ENCODE measurements at regions not wholly inside any gene's neighbourhood (a gene's known extent, or its start where the extent isn't known, plus 50 kb on each side); places are given as distances from the start of the nearest gene placed in this dataset.

DNA sequence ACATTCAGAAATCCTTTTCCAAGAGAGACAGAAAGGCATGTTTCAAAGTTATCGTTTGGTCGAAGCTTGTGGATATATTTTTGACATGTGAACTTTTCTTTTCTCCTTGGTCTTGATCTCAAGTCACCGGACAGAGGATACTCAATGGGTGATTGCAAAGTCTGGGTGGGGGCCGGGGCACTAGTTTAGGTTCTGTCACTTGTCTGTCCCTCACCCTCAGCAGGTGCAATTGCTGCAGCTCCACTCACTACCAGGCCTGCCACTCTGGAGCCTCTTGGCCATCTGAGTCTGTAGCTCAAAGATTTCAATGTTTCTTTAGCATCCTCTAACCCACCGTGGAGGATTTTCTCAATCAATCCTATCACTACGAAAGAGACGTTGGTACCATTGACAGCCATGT is 246.0 kb upstream of the C1orf174 start:
- no peak for TF ChIP-seq CTCF (IDR thresholded peaks at IDR 0.05)
- Histone ChIP-seq H3K36me3 (no peaks in the 10 kb centered on the region), H3K9me3 (no peaks in the 10 kb centered on the region), H3K4me1 (ENCODE audit: control insufficient read depth in 1 of 2, insufficient read depth in 1 of 2, low read depth in 1 of 2, low read length in 1 of 2) (no peaks in the 10 kb centered on the region), H3K27me3 (no peaks in the 10 kb centered on the region), H3K27ac (no peak overlapping the region), H3K4me3 (ENCODE audit: low read depth in 1 of 2, low read length in 1 of 2) (no peak overlapping the region)

DNA sequence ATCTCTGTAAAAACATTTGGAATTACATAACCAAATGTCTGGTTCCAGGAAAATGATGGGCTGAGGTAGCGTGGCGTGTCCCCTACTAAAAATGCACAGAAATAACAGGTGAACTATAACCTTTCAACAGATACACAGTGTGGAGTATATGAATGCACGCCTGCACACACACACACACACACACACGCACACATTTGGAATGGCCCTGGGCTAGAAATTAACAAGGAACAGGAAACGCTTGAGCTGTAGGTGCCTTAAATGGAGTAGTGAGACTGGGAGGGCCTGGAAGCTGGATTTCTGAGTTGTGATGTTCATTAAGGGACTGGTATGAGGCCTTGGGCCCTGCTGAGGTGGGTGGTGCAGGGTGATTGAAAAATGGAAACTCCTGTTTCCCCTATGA is 246.5 kb upstream of the C1orf174 start:
- H3K27ac ChIP-seq = no peak overlapping the region
- H3K9me3 ChIP-seq = no peaks in the 10 kb centered on the region
- H3K4me3 ChIP-seq (ENCODE audit: low read depth in 1 of 2, low read length in 1 of 2) = no peak overlapping the region
- TF ChIP-seq CTCF (IDR thresholded peaks at IDR 0.05) = no peak
- H3K36me3 ChIP-seq = no peaks in the 10 kb centered on the region
- H3K4me1 ChIP-seq (ENCODE audit: control insufficient read depth in 1 of 2, insufficient read depth in 1 of 2, low read depth in 1 of 2, low read length in 1 of 2) = no peaks in the 10 kb centered on the region
- H3K27me3 ChIP-seq = no peaks in the 10 kb centered on the region

DNA sequence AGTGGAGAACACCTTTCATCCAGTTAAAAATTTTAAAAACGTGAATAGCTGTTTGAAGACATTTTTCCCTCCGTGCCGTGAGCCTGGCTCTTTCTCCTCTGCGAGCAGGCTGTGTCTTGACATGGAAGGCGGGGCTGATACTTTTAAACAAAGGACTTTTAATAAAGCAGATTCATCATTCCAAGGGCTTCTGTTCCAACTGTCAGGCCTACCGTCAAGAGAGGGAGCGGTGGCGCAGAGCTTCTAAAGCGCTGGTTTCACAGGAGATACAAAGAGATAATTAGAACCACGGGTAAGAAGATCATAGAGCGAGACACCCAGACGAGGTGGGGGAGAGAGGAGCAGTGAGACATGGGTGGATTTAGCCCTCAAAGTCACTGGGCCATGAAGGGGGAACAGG is 247.4 kb upstream of the C1orf174 start:
- H3K9me3 ChIP-seq = no peaks in the 10 kb centered on the region
- no peaks in the 10 kb centered on the region for H3K36me3 ChIP-seq
- no peak overlapping the region for H3K27ac ChIP-seq
- no peak for TF ChIP-seq CTCF (IDR thresholded peaks at IDR 0.05)
- no peaks in the 10 kb centered on the region for H3K4me1 ChIP-seq (ENCODE audit: control insufficient read depth in 1 of 2, insufficient read depth in 1 of 2, low read depth in 1 of 2, low read length in 1 of 2)
- no peak overlapping the region for H3K4me3 ChIP-seq (ENCODE audit: low read depth in 1 of 2, low read length in 1 of 2)
- H3K27me3 ChIP-seq = no peaks in the 10 kb centered on the region

DNA sequence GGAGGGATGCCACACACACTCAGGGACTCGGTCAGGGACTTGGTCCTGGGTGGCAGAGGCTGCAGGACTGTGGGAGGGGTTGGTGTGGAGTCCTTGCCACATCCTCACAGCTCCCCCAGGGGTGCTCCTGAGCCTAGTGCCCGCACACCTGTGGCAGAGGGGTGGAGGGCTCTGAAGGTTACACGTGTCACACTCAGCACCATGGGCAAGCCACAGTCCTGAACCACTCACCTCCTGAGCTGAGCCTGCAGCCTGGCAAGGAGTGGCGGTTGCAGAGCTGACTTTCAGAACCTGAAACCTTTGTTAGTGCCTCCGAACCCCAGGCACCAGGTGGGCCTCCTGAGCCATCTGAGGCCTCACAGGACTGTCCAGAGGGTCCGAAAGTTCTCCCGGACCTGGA is 249.2 kb upstream of the C1orf174 start:
- H3K4me3 ChIP-seq (ENCODE audit: low read depth in 1 of 2, low read length in 1 of 2) = no peak overlapping the region
- no peaks in the 10 kb centered on the region for H3K36me3 ChIP-seq
- H3K4me1 ChIP-seq (ENCODE audit: control insufficient read depth in 1 of 2, insufficient read depth in 1 of 2, low read depth in 1 of 2, low read length in 1 of 2) = no peaks in the 10 kb centered on the region
- TF ChIP-seq CTCF (IDR thresholded peaks at IDR 0.05) = no peak
- no peaks in the 10 kb centered on the region for H3K27me3 ChIP-seq
- no peak overlapping the region for H3K27ac ChIP-seq
- no peaks in the 10 kb centered on the region for H3K9me3 ChIP-seq

DNA sequence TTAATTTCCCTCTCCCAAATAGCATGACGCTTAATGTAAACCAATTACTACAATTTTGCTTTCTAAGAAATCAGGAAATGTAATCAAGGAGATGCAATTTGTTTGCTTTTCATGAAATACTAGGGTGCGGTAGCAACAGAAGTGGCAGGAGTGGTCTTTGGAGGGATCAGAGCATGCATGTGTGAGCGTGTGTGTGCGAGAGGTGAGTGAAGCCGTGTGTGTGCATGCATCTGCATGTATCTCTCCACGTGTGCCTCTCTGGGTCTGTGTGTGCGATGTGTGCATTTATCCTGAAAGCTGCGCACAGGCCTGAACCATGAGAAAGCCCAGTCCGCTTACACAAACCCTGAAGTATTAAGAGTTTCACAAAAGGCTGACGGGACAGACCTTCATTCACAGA is 249.8 kb upstream of the C1orf174 start:
- TF ChIP-seq CTCF (IDR thresholded peaks at IDR 0.05) = no peak

DNA sequence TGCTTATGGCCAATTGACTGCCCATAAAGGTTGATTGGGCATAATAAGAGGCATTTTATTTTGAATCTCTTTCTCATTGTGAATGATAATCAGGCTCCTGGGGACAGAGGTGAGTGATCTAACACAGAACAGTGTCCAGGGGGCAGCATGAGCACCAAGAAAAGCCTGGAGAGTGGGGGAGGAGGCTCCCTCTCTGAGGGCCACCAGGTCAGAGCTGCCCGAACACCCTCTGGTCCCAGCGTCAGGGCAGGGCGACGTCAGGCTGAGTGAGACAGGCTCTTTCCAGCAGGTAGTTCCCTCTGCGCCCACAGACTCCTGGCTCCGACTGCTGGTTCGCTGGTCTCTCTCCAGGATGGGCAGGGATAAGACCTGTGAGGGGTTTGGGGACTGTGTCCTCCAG is 250.2 kb upstream of the C1orf174 start:
- Histone ChIP-seq H3K4me3 (ENCODE audit: low read depth in 1 of 2, low read length in 1 of 2) (no peak overlapping the region), H3K4me1 (ENCODE audit: control insufficient read depth in 1 of 2, insufficient read depth in 1 of 2, low read depth in 1 of 2, low read length in 1 of 2) (no peaks in the 10 kb centered on the region), H3K9me3 (no peaks in the 10 kb centered on the region), H3K27ac (no peak overlapping the region), H3K27me3 (no peaks in the 10 kb centered on the region), H3K36me3 (no peaks in the 10 kb centered on the region)
- no peak for TF ChIP-seq CTCF (IDR thresholded peaks at IDR 0.05)

More for the DNA sequence above, 249.8 kb upstream of the C1orf174 start:
- Histone ChIP-seq H3K36me3 (no peaks in the 10 kb centered on the region), H3K4me1 (ENCODE audit: control insufficient read depth in 1 of 2, insufficient read depth in 1 of 2, low read depth in 1 of 2, low read length in 1 of 2) (no peaks in the 10 kb centered on the region), H3K27me3 (no peaks in the 10 kb centered on the region), H3K4me3 (ENCODE audit: low read depth in 1 of 2, low read length in 1 of 2) (no peak overlapping the region), H3K27ac (no peak overlapping the region), H3K9me3 (no peaks in the 10 kb centered on the region)

All from neutrophil (primary cell).